AG20443 (cell line): ENCODE measurements at regions not wholly inside any gene's neighbourhood (a gene's known extent, or its start where the extent isn't known, plus 50 kb on each side); places are given as distances from the start of the nearest gene placed in this dataset.
"Not testable (repeated sequence)": the region's sequence is repeated elsewhere in the genome, so short reads cannot be mapped to it uniquely, and the experiment has no call there.

ENCODE experiments used
- DNase-seq: peaks from one replicate; pipeline ENCODE4 v3.0.0; 2012; ENCODE audit warnings: low spot score, mixed read lengths

GRCh38 chr5:82956600-82956999 is 120.6 kb downstream of the TMEM167A start:
- no peak for DNase-seq

GRCh38 chr5:82952326-82952725 is 124.9 kb downstream of the TMEM167A start:
- DNase-seq = peak; percentile 20

- not testable (repeated sequence) for DNase-seq
These were observed 132.9 kb downstream of the TMEM167A start for GRCh38 chr5:82944267-82944666.

- no peak for DNase-seq
These were observed 134.9 kb downstream of the TMEM167A start for GRCh38 chr5:82942083-82942881.

- DNase-seq = no peak
These were observed 138.1 kb downstream of the TMEM167A start for GRCh38 chr5:82938901-82939725.

GRCh38 chr5:82932473-82933220 is 144.5 kb downstream of the TMEM167A start:
- not testable (repeated sequence) for DNase-seq

GRCh38 chr5:82931110-82931509 is 146.1 kb downstream of the TMEM167A start:
- DNase-seq = peak; percentile 20

GRCh38 chr5:82925061-82925411 is 152.2 kb downstream of the TMEM167A start:
- DNase-seq = no peak

- DNase-seq = no peak
These were observed 152.8 kb downstream of the TMEM167A start for GRCh38 chr5:82924226-82925060.

- no peak for DNase-seq
These were observed 155.0 kb downstream of the TMEM167A start for GRCh38 chr5:82922086-82922734.

GRCh38 chr5:82918311-82919031 is 158.7 kb downstream of the TMEM167A start:
- no peak for DNase-seq

GRCh38 chr5:82917584-82917983 is 159.6 kb downstream of the TMEM167A start:
- DNase-seq = no peak

- DNase-seq = no peak
These were observed 163.2 kb downstream of the TMEM167A start for GRCh38 chr5:82913971-82914370.

GRCh38 chr5:82912462-82912861 is 164.7 kb downstream of the TMEM167A start:
- no peak for DNase-seq

- DNase-seq = peak; percentile 16
These were observed 165.3 kb downstream of the TMEM167A start for GRCh38 chr5:82911910-82912309.

GRCh38 chr5:82910905-82911304 is 166.3 kb downstream of the TMEM167A start:
- DNase-seq = no peak

- DNase-seq = no peak
These were observed 166.7 kb downstream of the TMEM167A start for GRCh38 chr5:82910491-82910890.

- DNase-seq = no peak
These were observed 167.4 kb downstream of the TMEM167A start for GRCh38 chr5:82909771-82910170.

- no peak for DNase-seq
These were observed 171.2 kb downstream of the TMEM167A start for GRCh38 chr5:82905986-82906385.

GRCh38 chr5:82901281-82901888 is 175.8 kb downstream of the TMEM167A start:
- no peak for DNase-seq
